OCI-LY7 (cell line): ENCODE measurements at regions not wholly inside any gene's neighbourhood (a gene's known extent, or its start where the extent isn't known, plus 50 kb on each side); places are given as distances from the start of the nearest gene placed in this dataset.
"Not testable (repeated sequence)": the region's sequence is repeated elsewhere in the genome, so short reads cannot be mapped to it uniquely, and the experiment has no call there.

Experiments used
- BruUV-seq: library from RNA; stranded (reverse); fragments of 400-500 nt; replicated peaks from 2 replicates; lab custom pipeline; 2021; lab: Mats Ljungman, UMichigan
- CTCF ChIA-PET: fragments of 300-600 bp; sonication (Branson Sonifier 250); formaldehyde crosslinking; loops from one replicate; lab custom pipeline; 2022; ENCODE audit warnings: antibody characterized with exemption; ENCODE audit not compliant: unreplicated experiment; lab: Charles Lee
- POLR2A ChIA-PET: fragments of 300-600 bp; sonication (Branson Sonifier 250); formaldehyde crosslinking; loops from one replicate; lab custom pipeline; 2022; ENCODE audit warnings: antibody characterized with exemption; lab: Charles Lee
- DNase-seq: peaks from one replicate; pipeline ENCODE4 v3.0.0-alpha.2; 2015; ENCODE audit warnings: low spot score
- H2AFZ ChIP-seq: fragments of 200-600 bp; sonication (generic), shearing (Covaris generic); 2 replicates; pipeline ENCODE4 v1.6.1; 2014; ENCODE audit warnings: mild to moderate bottlenecking, antibody characterized with exemption, low read length, moderate library complexity
- H3K27ac ChIP-seq: fragments of 200-600 bp; sonication (generic); 2 replicates; pipeline ENCODE4 v1.5.1; 2014; ENCODE audit warnings: mixed run types, low read depth, mild to moderate bottlenecking, moderate library complexity, low read length, inconsistent platforms; ENCODE audit not compliant: poor library complexity, severe bottlenecking
- H3K36me3 ChIP-seq: fragments of 200-600 bp; sonication (generic); 2 replicates; pipeline ENCODE4 v1.6.1; 2014; ENCODE audit warnings: mild to moderate bottlenecking, antibody characterized with exemption, low read length, moderate library complexity, mixed read lengths; ENCODE audit not compliant: insufficient read depth
- H3K4me1 ChIP-seq: fragments of 200-600 bp; sonication (generic); 2 replicates; pipeline ENCODE4 v1.5.1; 2014; ENCODE audit warnings: mild to moderate bottlenecking, low read length; ENCODE audit not compliant: insufficient read depth, poor library complexity, severe bottlenecking
- H3K4me2 ChIP-seq: fragments of 200-600 bp; sonication (generic); 2 replicates; pipeline ENCODE4 v1.6.1; 2014; ENCODE audit warnings: mild to moderate bottlenecking, low read length
- H3K4me3 ChIP-seq: fragments of 200-600 bp; sonication (generic); 2 replicates; pipeline ENCODE4 v1.5.1; 2014; ENCODE audit warnings: mild to moderate bottlenecking, low read depth, low read length; ENCODE audit not compliant: poor library complexity, severe bottlenecking
- H3K79me2 ChIP-seq: fragments of 200-600 bp; sonication (generic); 2 replicates; pipeline ENCODE4 v1.6.1; 2016; ENCODE audit warnings: low read depth, mild to moderate bottlenecking, low read length, moderate library complexity, mixed read lengths; ENCODE audit not compliant: insufficient read depth
- H3K9me2 ChIP-seq: fragments of 200-600 bp; sonication (generic); 2 replicates; pipeline ENCODE4 v1.6.1; 2016; ENCODE audit warnings: mild to moderate bottlenecking, low read length, mixed read lengths; ENCODE audit not compliant: insufficient read depth
- H3K9me3 ChIP-seq: fragments of 200-600 bp; sonication (generic); 2 replicates; pipeline ENCODE4 v1.6.1; 2014; ENCODE audit warnings: mild to moderate bottlenecking, mixed run types, low read length, mixed read lengths
- H4K20me1 ChIP-seq: fragments of 200-600 bp; sonication (generic); 2 replicates; pipeline ENCODE4 v1.6.1; 2014; ENCODE audit warnings: mild to moderate bottlenecking, antibody characterized with exemption, low read length, moderate library complexity, mixed read lengths; ENCODE audit not compliant: insufficient read depth
- EZH2phosphoT487 ChIP-seq: fragments of 200-600 bp; sonication (generic); IDR thresholded peaks from 2 replicates; pipeline ENCODE4 v1.6.1; 2018; ENCODE audit warnings: low read depth, borderline replicate concordance, mild to moderate bottlenecking, mixed run types, antibody characterized with exemption, low read length, moderate library complexity, mixed read lengths
- intact Hi-C: fragments of 100-400 bp; cut with micrococcal nuclease; formaldehyde crosslinking; loops from one replicate; pipeline ENCODE4 v1.10.0; 2022; ENCODE audit not compliant: unreplicated experiment
- TF ChIP-seq, protein P1 (sequence below): fragments of 200-600 bp; sonication (generic); conservative IDR thresholded peaks from 2 replicates; pipeline ENCODE4 v1.5.1; 2014; ENCODE audit warnings: mild to moderate bottlenecking, antibody characterized with exemption, low read length, moderate library complexity, mixed read lengths

DNA sequence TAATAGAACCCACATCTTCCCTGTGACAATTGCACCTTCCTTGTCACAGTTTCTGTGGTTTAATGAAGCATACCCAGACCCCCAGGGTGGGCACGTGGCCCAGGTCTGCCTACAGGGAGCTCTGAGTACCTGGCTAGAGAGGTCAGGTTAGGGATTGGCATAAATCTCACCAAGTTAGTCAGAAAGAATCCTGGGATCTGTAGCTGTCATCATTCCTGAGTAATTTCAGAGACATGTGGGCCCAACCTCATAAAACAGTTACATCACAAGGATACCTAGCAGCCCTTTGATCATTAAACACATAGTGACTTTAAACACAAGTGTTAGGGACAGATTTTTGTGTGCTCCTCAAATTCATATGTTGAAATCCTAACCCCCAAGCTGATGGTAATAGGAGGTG is 123.0 kb downstream of the KDR start:
- H3K27ac ChIP-seq: no peak overlapping the region
- H3K36me3 ChIP-seq: no peaks in the 10 kb centered on the region
- no peak overlapping the region for H3K4me3 ChIP-seq
- H4K20me1 ChIP-seq: no peaks in the 10 kb centered on the region
- H2AFZ ChIP-seq: no peak overlapping the region
- no peaks in the 10 kb centered on the region for H3K4me1 ChIP-seq
- TF ChIP-seq, protein P1, sequence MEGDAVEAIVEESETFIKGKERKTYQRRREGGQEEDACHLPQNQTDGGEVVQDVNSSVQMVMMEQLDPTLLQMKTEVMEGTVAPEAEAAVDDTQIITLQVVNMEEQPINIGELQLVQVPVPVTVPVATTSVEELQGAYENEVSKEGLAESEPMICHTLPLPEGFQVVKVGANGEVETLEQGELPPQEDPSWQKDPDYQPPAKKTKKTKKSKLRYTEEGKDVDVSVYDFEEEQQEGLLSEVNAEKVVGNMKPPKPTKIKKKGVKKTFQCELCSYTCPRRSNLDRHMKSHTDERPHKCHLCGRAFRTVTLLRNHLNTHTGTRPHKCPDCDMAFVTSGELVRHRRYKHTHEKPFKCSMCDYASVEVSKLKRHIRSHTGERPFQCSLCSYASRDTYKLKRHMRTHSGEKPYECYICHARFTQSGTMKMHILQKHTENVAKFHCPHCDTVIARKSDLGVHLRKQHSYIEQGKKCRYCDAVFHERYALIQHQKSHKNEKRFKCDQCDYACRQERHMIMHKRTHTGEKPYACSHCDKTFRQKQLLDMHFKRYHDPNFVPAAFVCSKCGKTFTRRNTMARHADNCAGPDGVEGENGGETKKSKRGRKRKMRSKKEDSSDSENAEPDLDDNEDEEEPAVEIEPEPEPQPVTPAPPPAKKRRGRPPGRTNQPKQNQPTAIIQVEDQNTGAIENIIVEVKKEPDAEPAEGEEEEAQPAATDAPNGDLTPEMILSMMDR: no peak
- TF ChIP-seq EZH2phosphoT487: no peak
- H3K9me2 ChIP-seq: no peaks in the 10 kb centered on the region
- no peaks in the 10 kb centered on the region for H3K79me2 ChIP-seq
- ChIA-PET POLR2A (no interaction called here), CTCF (no interaction called here)
- no peak overlapping the region for H3K4me2 ChIP-seq
- intact Hi-C loops: no loop called here
- no peaks in the 10 kb centered on the region for H3K9me3 ChIP-seq
- BruUV-seq: no TSS peak
- DNase-seq: no peak

DNA sequence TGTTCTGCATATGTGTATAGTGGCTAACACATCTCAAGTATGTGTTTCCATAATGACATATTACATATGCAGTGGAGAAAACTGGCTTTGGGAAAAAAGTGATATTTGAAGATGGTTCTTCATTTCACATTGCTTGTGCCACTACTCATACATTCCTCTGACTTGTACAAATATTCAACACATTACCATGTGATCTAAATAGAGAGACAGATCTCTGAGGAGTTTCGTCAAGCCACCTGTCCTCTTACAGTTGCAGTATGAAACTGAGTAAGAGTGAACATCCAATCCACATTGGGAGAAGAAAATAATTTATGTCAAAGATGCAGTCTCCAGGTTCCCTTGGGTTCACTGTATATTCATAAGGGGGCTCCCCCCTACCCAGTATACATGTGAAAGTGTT is 123.9 kb downstream of the KDR start:
- no TSS peak for BruUV-seq

DNA sequence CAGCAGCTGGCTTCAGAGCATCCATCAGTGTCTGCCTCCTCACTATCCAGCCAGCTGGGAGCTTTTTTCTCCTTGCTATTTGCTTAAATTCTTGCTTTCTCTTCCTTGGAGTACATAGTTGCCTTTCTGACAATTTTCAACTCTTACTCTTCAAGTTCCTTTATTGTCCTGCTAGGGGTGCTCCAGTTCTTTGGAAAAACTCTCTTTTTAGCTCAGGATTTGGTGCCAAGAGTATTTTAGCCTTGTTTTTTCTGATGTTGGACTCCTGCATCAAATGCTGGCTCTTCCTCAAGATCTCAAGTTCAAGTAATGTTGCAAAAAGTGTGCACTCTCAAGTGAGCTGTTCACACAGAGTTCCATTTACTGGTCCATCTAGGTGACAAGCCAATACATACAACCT is 126.4 kb downstream of the KDR start:
- ChIA-PET CTCF (no interaction called here), POLR2A (no interaction called here)
- H3K9me2 ChIP-seq: no peaks in the 10 kb centered on the region
- no peak overlapping the region for H3K4me2 ChIP-seq
- no peaks in the 10 kb centered on the region for H3K79me2 ChIP-seq
- no peak for DNase-seq
- no peaks in the 10 kb centered on the region for H3K36me3 ChIP-seq
- no peaks in the 10 kb centered on the region for H3K4me1 ChIP-seq
- H3K9me3 ChIP-seq: no peaks in the 10 kb centered on the region
- BruUV-seq: no TSS peak
- no peak overlapping the region for H3K27ac ChIP-seq
- H3K4me3 ChIP-seq: no peak overlapping the region
- intact Hi-C loops: no loop called here
- TF ChIP-seq, protein P1: no peak
- no peak for TF ChIP-seq EZH2phosphoT487
- no peaks in the 10 kb centered on the region for H4K20me1 ChIP-seq
- no peak overlapping the region for H2AFZ ChIP-seq

More for the DNA sequence above, 123.9 kb downstream of the KDR start:
- Histone ChIP-seq H3K9me3 (no peaks in the 10 kb centered on the region), H3K4me1 (no peaks in the 10 kb centered on the region), H4K20me1 (no peaks in the 10 kb centered on the region), H3K4me3 (no peak overlapping the region), H3K36me3 (no peaks in the 10 kb centered on the region), H3K9me2 (no peaks in the 10 kb centered on the region), H3K4me2 (no peak overlapping the region), H2AFZ (no peak overlapping the region), H3K27ac (no peak overlapping the region), H3K79me2 (no peaks in the 10 kb centered on the region)
- no peak for DNase-seq
- POLR2A ChIA-PET: interaction anchor here (0.5 kb wide), 1 partner anchor 196 kb away, joined by 3 read pairs; no protein-coding TSS in a partner anchor
- intact Hi-C loops: no loop called here
- no peak for TF ChIP-seq EZH2phosphoT487
- TF ChIP-seq, protein P1: no peak
- CTCF ChIA-PET: no interaction called here

DNA sequence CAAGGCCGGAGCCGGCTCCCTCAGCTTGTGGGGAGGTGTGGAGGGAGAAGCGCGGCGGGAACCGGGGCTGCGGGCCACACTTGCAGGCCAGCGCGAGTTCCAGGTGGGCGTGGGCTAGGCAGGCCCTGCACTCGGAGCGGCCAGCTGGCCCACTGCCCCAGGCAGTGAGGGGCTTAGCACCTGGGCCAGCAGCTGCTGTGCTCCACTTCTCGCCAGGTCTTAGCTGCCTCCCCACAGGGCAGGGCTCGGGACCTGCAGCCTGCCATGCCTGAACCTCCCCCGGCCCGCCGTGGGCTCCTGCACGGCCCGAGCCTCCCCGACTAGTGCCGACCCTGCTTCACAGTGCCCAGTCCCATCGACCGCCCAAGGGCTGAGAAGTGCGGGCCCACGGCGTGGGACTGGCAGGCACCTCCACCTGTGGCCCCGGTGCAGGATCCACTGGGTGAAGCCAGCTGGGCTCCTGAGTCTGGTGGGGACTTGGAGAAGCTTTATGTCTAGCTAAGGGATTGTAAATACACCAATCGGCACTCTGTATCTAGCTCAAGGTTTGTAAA is 131.8 kb downstream of the KDR start:
- POLR2A ChIA-PET, H3K9me3 ChIP-seq, H3K27ac ChIP-seq, CTCF ChIA-PET, H3K36me3 ChIP-seq, H3K4me1 ChIP-seq, H2AFZ ChIP-seq, H3K9me2 ChIP-seq, H3K4me2 ChIP-seq, H3K79me2 ChIP-seq, DNase-seq, H4K20me1 ChIP-seq, intact Hi-C loops, H3K4me3 ChIP-seq, BruUV-seq: not testable (repeated sequence)
